Neural crest cell (in vitro differentiated cells): ENCODE measurements at regions not wholly inside any gene's neighbourhood (a gene's known extent, or its start where the extent isn't known, plus 50 kb on each side); places are given as distances from the start of the nearest gene placed in this dataset.

Experiments used
- DNase-seq: peaks from one replicate; pipeline ENCODE4 v3.0.0; 2021; ENCODE audit warnings: low read depth, mixed read lengths, low spot score
- H3K27ac Mint-ChIP-seq: one replicate; pipeline ENCODE4 v1.8.0; 2021; ENCODE audit warnings: mild to moderate bottlenecking, mixed read lengths; ENCODE audit not compliant: unreplicated experiment
- H3K27me3 Mint-ChIP-seq: 2 replicates; pipeline ENCODE4 v1.8.0; 2021; ENCODE audit warnings: low read depth, mild to moderate bottlenecking, mixed read lengths
- H3K36me3 Mint-ChIP-seq: 2 replicates; pipeline ENCODE4 v1.8.0; 2021; ENCODE audit warnings: low read depth, mild to moderate bottlenecking, mixed read lengths
- H3K4me1 Mint-ChIP-seq: 2 replicates; pipeline ENCODE4 v1.8.0; 2021; ENCODE audit warnings: mixed read lengths
- H3K4me3 Mint-ChIP-seq: one replicate; pipeline ENCODE4 v1.8.0; 2021; ENCODE audit warnings: mild to moderate bottlenecking, mixed read lengths
- H3K9me3 Mint-ChIP-seq: 2 replicates; pipeline ENCODE4 v1.8.0; 2021; ENCODE audit warnings: mixed read lengths
- CTCF ChIP-seq: fragments of 200-600 bp; sonication (generic); conservative IDR thresholded peaks from 2 replicates; pipeline ENCODE4 v1.5.0; 2021; ENCODE audit warnings: antibody characterized with exemption, mild to moderate bottlenecking

GRCh38 chr10:84924131-84924530, 595.7 kb downstream of the CCSER2 start:
- no peak for DNase-seq
- Mint-ChIP-seq H3K4me1 (no peaks in the 10 kb centered on the region), H3K27me3 (no peaks in the 10 kb centered on the region)

GRCh38 chr10:84925495-84925894, 597.1 kb downstream of the CCSER2 start:
- Mint-ChIP-seq H3K4me3 (no peak overlapping the region), H3K9me3 (peaks cover 6% of the 10 kb centered on the region), H3K36me3 (no peaks in the 10 kb centered on the region), H3K27ac (no peak overlapping the region), H3K27me3 (no peaks in the 10 kb centered on the region), H3K4me1 (no peaks in the 10 kb centered on the region)
- DNase-seq, result no peak
- no peak for TF ChIP-seq CTCF

More at GRCh38 chr10:84924131-84924530, 595.7 kb downstream of the CCSER2 start:
- H3K36me3 Mint-ChIP-seq, result no peaks in the 10 kb centered on the region
- no peak overlapping the region for H3K27ac Mint-ChIP-seq
- H3K4me3 Mint-ChIP-seq, result no peak overlapping the region
- H3K9me3 Mint-ChIP-seq, result peaks cover 6% of the 10 kb centered on the region
- TF ChIP-seq CTCF, result no peak

GRCh38 chr10:84933402-84933801, 605.0 kb downstream of the CCSER2 start:
- DNase-seq, result no peak

GRCh38 chr10:84935772-84936171, 607.4 kb downstream of the CCSER2 start:
- H3K27me3 Mint-ChIP-seq, result no peaks in the 10 kb centered on the region
- no peaks in the 10 kb centered on the region for H3K4me1 Mint-ChIP-seq
- no peak overlapping the region for H3K27ac Mint-ChIP-seq
- H3K4me3 Mint-ChIP-seq, result no peak overlapping the region
- no peak for DNase-seq
- H3K9me3 Mint-ChIP-seq, result no peaks in the 10 kb centered on the region
- H3K36me3 Mint-ChIP-seq, result no peaks in the 10 kb centered on the region
- no peak for TF ChIP-seq CTCF

More at GRCh38 chr10:84933402-84933801, 605.0 kb downstream of the CCSER2 start:
- TF ChIP-seq CTCF, result no peak
- Mint-ChIP-seq H3K36me3 (no peaks in the 10 kb centered on the region), H3K27me3 (no peaks in the 10 kb centered on the region), H3K9me3 (no peaks in the 10 kb centered on the region), H3K27ac (no peak overlapping the region), H3K4me1 (no peaks in the 10 kb centered on the region), H3K4me3 (no peak overlapping the region)

GRCh38 chr10:84938117-84938905, 609.9 kb downstream of the CCSER2 start:
- Mint-ChIP-seq H3K36me3 (no peaks in the 10 kb centered on the region), H3K4me3 (no peak overlapping the region), H3K27ac (no peak overlapping the region), H3K4me1 (no peaks in the 10 kb centered on the region), H3K9me3 (no peaks in the 10 kb centered on the region), H3K27me3 (no peaks in the 10 kb centered on the region)
- no peak for DNase-seq
- TF ChIP-seq CTCF, result no peak
